Spleen (tissue), 7 donors: ENCODE measurements at regions not wholly inside any gene's neighbourhood (a gene's known extent, or its start where the extent isn't known, plus 50 kb on each side); places are given as distances from the start of the nearest gene placed in this dataset.

Experiments used
- CTCF ChIP-seq, 11 experiments: fragments of 200-600 bp in 7 of 11; fragments of 450-650 bp in 4 of 11; sonication (generic) in 4 of 11; IDR thresholded peaks in 8 of 11; conservative IDR thresholded peaks in 3 of 11; 1 replicate in 7 of 11; 2 replicates in 4 of 11; pipeline versions ENCODE4 v1.4.0 to v1.8.0; 2016 to 2021; ENCODE audit warnings: antibody characterized with exemption in 11 of 11, inconsistent platforms in 4 of 11, mild to moderate bottlenecking in 1 of 11
- POLR2A ChIP-seq, 3 donors: fragments of 450-650 bp; IDR thresholded peaks; one replicate each; pipeline ENCODE4 v1.5.1; 2017; ENCODE audit warnings: antibody characterized with exemption in 3 of 3, mild to moderate bottlenecking in 1 of 3
- POLR2AphosphoS5 ChIP-seq, 3 donors: sonication (generic); formaldehyde crosslinking; IDR thresholded peaks; one replicate each; pipeline ENCODE4 v1.5.1; 2017; ENCODE audit warnings: antibody characterized with exemption in 3 of 3
- donor health status: DM: no; HTN: no; CAD: no; lungs with moderate emphysema.
- donor health status: DM: no; HTN: no; CAD: no.
- donor health status: DM: no; HTN: no; CAD: no.

GRCh38 chr1:4517186-4517954 lies 137.0 kb upstream of the AJAP1 start:
- TF ChIP-seq CTCF (IDR thresholded peaks at IDR 0.05 in 8 of 11, conservative IDR thresholded peaks at IDR 0.05 in 3 of 11), result no peak
- TF ChIP-seq POLR2A (IDR thresholded peaks at IDR 0.05), result no peak
- no peak for TF ChIP-seq POLR2AphosphoS5 (IDR thresholded peaks at IDR 0.05)
